GM12878 (cell line): ENCODE measurements at regions not wholly inside any gene's neighbourhood (a gene's known extent, or its start where the extent isn't known, plus 50 kb on each side); places are given as distances from the start of the nearest gene placed in this dataset.

Experiments
- ATAC-seq: fragments of 200-7000 bp; cut with Tn5 transposase; 3 replicates; pipeline ENCODE4 v1.9.1; 2020; ENCODE audit warnings: mild to moderate bottlenecking, moderate library complexity
- BruUV-seq: library from RNA; stranded (reverse); fragments of 400-500 nt; replicated peaks from 2 replicates; lab custom pipeline; 2021; lab: Mats Ljungman, UMichigan
- CTCF ChIA-PET: fragments of 300-600 bp; sonication (Branson Sonifier 250); formaldehyde crosslinking; extraction: SDS; loops from one replicate; lab custom pipeline; 2021; ENCODE audit warnings: inconsistent platforms; lab: Yijun Ruan, JAX
- POLR2A ChIA-PET: fragments of 350-600 bp; formaldehyde crosslinking; extraction: SDS; loops from one replicate; lab custom pipeline; 2021; ENCODE audit warnings: inconsistent platforms; lab: Charles Lee
- RAD21 ChIA-PET: fragments of 300-600 bp; sonication (Branson Sonifier 250); formaldehyde crosslinking; loops from one replicate; lab custom pipeline; 2023; ENCODE audit warnings: antibody characterized with exemption; ENCODE audit not compliant: unreplicated experiment; lab: Charles Lee
- SMC1A ChIA-PET: fragments of 300-600 bp; sonication (Branson Sonifier 250); formaldehyde crosslinking; loops from one replicate; lab custom pipeline; 2023; ENCODE audit not compliant: unreplicated experiment, uncharacterized antibody; lab: Charles Lee
- DNase-seq: peaks from one replicate; pipeline ENCODE4 v3.0.0-alpha.2; 2011; ENCODE audit warnings: low read depth, low spot score
- FAIRE-seq: peaks from 3 replicates; lab custom pipeline; 2011; peaks lifted over from hg19 to GRCh38; lab: Jason Lieb, UNC
- H2AFZ ChIP-seq: 2 replicates; pipeline ENCODE4 v1.6.0; 2011; ENCODE audit warnings: low read depth, low read length, control low read depth; ENCODE audit not compliant: control insufficient read depth
- H3K27ac ChIP-seq: 2 replicates; pipeline ENCODE4 v1.5.1; 2011; ENCODE audit warnings: control low read depth; ENCODE audit not compliant: control insufficient read depth, insufficient read depth
- H3K27me3 ChIP-seq, 2 experiments: replicated peaks in 1 of 2; 2 replicates each; pipeline versions ENCODE4 v1.6.0 to v1.6.1; 2011; ENCODE audit warnings: low read length in 1 of 2; ENCODE audit not compliant: control insufficient read depth in 2 of 2, insufficient read depth in 2 of 2
- H3K36me3 ChIP-seq, 2 experiments: 2 replicates each; pipeline ENCODE4 v1.5.1; 2011; ENCODE audit warnings: low read length in 1 of 2; ENCODE audit not compliant: control insufficient read depth in 2 of 2, insufficient read depth in 2 of 2
- H3K4me1 ChIP-seq: 2 replicates; pipeline ENCODE4 v1.6.1; 2011; ENCODE audit warnings: mild to moderate bottlenecking, low read length, moderate library complexity, mixed read lengths; ENCODE audit not compliant: control insufficient read depth, insufficient read depth
- H3K4me2 ChIP-seq: 2 replicates; pipeline ENCODE4 v1.6.0; 2011; ENCODE audit warnings: control low read depth; ENCODE audit not compliant: control insufficient read depth, insufficient read depth
- H3K4me3 ChIP-seq: fragments of 200-600 bp; sonication (generic); 2 replicates; pipeline ENCODE4 v1.5.1; 2016
- H3K79me2 ChIP-seq: 2 replicates; pipeline ENCODE4 v1.6.0; 2011; ENCODE audit warnings: low read length; ENCODE audit not compliant: control insufficient read depth, insufficient read depth
- H3K9ac ChIP-seq: 2 replicates; pipeline ENCODE4 v1.8.0; 2011; ENCODE audit warnings: low read length, control low read depth, mixed read lengths; ENCODE audit not compliant: control insufficient read depth, insufficient read depth
- H3K9me3 ChIP-seq: replicated peaks from 3 replicates; pipeline ENCODE4 v1.5.1; 2011; ENCODE audit warnings: mild to moderate bottlenecking, low read length; ENCODE audit not compliant: control insufficient read depth, insufficient read depth
- H4K20me1 ChIP-seq: 2 replicates; pipeline ENCODE4 v1.6.0; 2011; ENCODE audit not compliant: control insufficient read depth, insufficient read depth
- ASH2L ChIP-seq: fragments of 300-600, 200-600 bp; sonication (generic); IDR thresholded peaks from 2 replicates; pipeline ENCODE4 v1.6.1; 2017; ENCODE audit warnings: low read depth, mild to moderate bottlenecking, borderline replicate concordance
- E4F1 ChIP-seq: fragments of 450-650 bp; IDR thresholded peaks from 2 replicates; pipeline ENCODE4 v1.6.1; 2018; ENCODE audit warnings: borderline replicate concordance, mild to moderate bottlenecking; ENCODE audit not compliant: partially characterized antibody
- ESRRA ChIP-seq: IDR thresholded peaks from 2 replicates; pipeline ENCODE4 v1.6.1; 2012; ENCODE audit warnings: mild to moderate bottlenecking, low read length, improper control_type of control experiment
- HDAC2 ChIP-seq: fragments of 200-600 bp; sonication (generic); IDR thresholded peaks from 2 replicates; pipeline ENCODE4 v1.6.1; 2017
- KAT2A ChIP-seq: conservative IDR thresholded peaks from 2 replicates; pipeline ENCODE4 v1.6.1; 2011; ENCODE audit warnings: low read depth, low read length; ENCODE audit not compliant: control insufficient read depth
- MYB ChIP-seq: fragments of 150-350 bp; IDR thresholded peaks from 2 replicates; pipeline ENCODE4 v1.6.1; 2014; ENCODE audit warnings: mild to moderate bottlenecking, low read depth, low read length, borderline replicate concordance
- MYC ChIP-seq: IDR thresholded peaks from 2 replicates; pipeline ENCODE4 v1.6.1; 2011; ENCODE audit warnings: mild to moderate bottlenecking, low read length, moderate library complexity, inconsistent platforms; ENCODE audit not compliant: insufficient read depth, insufficient replicate concordance, insufficient read length, severe bottlenecking
- NFYA ChIP-seq: IDR thresholded peaks from 2 replicates; pipeline ENCODE4 v1.6.1; 2011; ENCODE audit warnings: low read depth, mild to moderate bottlenecking, low read length, improper control_type of control experiment, borderline replicate concordance
- POLR2AphosphoS5 ChIP-seq: IDR thresholded peaks from 2 replicates; pipeline ENCODE4 v1.6.1; 2011; ENCODE audit warnings: mild to moderate bottlenecking, low read length, inconsistent platforms
- RAD21 ChIP-seq: IDR thresholded peaks from 2 replicates; pipeline ENCODE4 v1.6.1; 2011; ENCODE audit warnings: mild to moderate bottlenecking, low read depth, low read length, moderate library complexity; ENCODE audit not compliant: insufficient read depth
- TARDBP ChIP-seq: IDR thresholded peaks from 2 replicates; pipeline ENCODE4 v1.6.1; 2016; ENCODE audit warnings: borderline replicate concordance
- WGBS: methylation state at CpG from one replicate; pipeline ENCODE4 v1.1.6; 2016; ENCODE audit warnings: low lambda C conversion rate; ENCODE audit not compliant: insufficient replicate concordance, insufficient coverage; ENCODE audit errors: missing lambda C conversion rate; 5-methylcytosine and 5-hydroxymethylcytosine counted together
- in situ Hi-C: fragments of 300-500 bp; cut with MboI; formaldehyde crosslinking; loops from 9 replicates; pipeline ENCODE4 v1.14.3; 2018; ENCODE audit warnings: mixed read lengths
- intact Hi-C: fragments of 100-400 bp; cut with micrococcal nuclease; formaldehyde crosslinking; loops from one replicate; pipeline ENCODE4 v1.14.2; 2022; ENCODE audit not compliant: unreplicated experiment
- TF ChIP-seq, protein P1 (sequence below): fragments of 450-650 bp; IDR thresholded peaks from 2 replicates; pipeline ENCODE4 v1.6.1; 2017; ENCODE audit warnings: low read depth, mild to moderate bottlenecking, moderate library complexity
- TF ChIP-seq, protein P2 (sequence below): fragments of 150-350 bp; IDR thresholded peaks from 2 replicates; pipeline ENCODE4 v1.6.1; 2016; ENCODE audit warnings: low read depth, low read length

- no peak for TF ChIP-seq ASH2L
- TF ChIP-seq POLR2AphosphoS5, result no peak
These were observed 191.0 kb downstream of the TFAP2A start (continued) for GRCh38 chr6:10223841-10224240.

GRCh38 chr6:10221178-10221577 lies 193.7 kb downstream of the TFAP2A start:
- Histone ChIP-seq H4K20me1 (no peaks in the 10 kb centered on the region), H3K27me3 (no peaks in the 10 kb centered on the region; a peak in 1 of 4 replicates), H3K9ac (no peak overlapping the region), H3K36me3 (no peaks in the 10 kb centered on the region), H3K9me3 (no peaks in the 10 kb centered on the region), H2AFZ (no peak overlapping the region), H3K27ac (no peak overlapping the region), H3K4me3 (no peak overlapping the region), H3K79me2 (no peaks in the 10 kb centered on the region), H3K4me1 (no peaks in the 10 kb centered on the region), H3K4me2 (no peak overlapping the region)
- CTCF ChIA-PET, result no interaction called here
- SMC1A ChIA-PET, result interaction anchor here (0.8 to 1.1 kb wide), 2 partner anchors 10 to 14 kb away, joined by 3 read pairs; no protein-coding TSS in a partner anchor
- DNase-seq, result no peak
- FAIRE-seq, result no peak
- in situ Hi-C loops, result no loop called here
- no TSS peak for BruUV-seq
- no peak for ATAC-seq
- 0% methylated on average over 5 of the region's 5 CpGs for WGBS
- RAD21 ChIA-PET, result no interaction called here
- POLR2A ChIA-PET, result no interaction called here
- intact Hi-C loops, result no loop called here
- TF ChIP-seq MYB (no peak), E4F1 (no peak), KAT2A (no peak), TARDBP (no peak), RAD21 (no peak), MYC (no peak), HDAC2 (no peak), ESRRA (no peak), NFYA (no peak)
- TF ChIP-seq, protein P1, sequence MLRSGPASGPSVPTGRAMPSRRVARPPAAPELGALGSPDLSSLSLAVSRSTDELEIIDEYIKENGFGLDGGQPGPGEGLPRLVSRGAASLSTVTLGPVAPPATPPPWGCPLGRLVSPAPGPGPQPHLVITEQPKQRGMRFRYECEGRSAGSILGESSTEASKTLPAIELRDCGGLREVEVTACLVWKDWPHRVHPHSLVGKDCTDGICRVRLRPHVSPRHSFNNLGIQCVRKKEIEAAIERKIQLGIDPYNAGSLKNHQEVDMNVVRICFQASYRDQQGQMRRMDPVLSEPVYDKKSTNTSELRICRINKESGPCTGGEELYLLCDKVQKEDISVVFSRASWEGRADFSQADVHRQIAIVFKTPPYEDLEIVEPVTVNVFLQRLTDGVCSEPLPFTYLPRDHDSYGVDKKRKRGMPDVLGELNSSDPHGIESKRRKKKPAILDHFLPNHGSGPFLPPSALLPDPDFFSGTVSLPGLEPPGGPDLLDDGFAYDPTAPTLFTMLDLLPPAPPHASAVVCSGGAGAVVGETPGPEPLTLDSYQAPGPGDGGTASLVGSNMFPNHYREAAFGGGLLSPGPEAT, result no peak
- TF ChIP-seq, protein P2, sequence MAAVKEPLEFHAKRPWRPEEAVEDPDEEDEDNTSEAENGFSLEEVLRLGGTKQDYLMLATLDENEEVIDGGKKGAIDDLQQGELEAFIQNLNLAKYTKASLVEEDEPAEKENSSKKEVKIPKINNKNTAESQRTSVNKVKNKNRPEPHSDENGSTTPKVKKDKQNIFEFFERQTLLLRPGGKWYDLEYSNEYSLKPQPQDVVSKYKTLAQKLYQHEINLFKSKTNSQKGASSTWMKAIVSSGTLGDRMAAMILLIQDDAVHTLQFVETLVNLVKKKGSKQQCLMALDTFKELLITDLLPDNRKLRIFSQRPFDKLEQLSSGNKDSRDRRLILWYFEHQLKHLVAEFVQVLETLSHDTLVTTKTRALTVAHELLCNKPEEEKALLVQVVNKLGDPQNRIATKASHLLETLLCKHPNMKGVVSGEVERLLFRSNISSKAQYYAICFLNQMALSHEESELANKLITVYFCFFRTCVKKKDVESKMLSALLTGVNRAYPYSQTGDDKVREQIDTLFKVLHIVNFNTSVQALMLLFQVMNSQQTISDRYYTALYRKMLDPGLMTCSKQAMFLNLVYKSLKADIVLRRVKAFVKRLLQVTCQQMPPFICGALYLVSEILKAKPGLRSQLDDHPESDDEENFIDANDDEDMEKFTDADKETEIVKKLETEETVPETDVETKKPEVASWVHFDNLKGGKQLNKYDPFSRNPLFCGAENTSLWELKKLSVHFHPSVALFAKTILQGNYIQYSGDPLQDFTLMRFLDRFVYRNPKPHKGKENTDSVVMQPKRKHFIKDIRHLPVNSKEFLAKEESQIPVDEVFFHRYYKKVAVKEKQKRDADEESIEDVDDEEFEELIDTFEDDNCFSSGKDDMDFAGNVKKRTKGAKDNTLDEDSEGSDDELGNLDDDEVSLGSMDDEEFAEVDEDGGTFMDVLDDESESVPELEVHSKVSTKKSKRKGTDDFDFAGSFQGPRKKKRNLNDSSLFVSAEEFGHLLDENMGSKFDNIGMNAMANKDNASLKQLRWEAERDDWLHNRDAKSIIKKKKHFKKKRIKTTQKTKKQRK, result no peak
